MM.1S (cell line): ENCODE measurements at regions not wholly inside any gene's neighbourhood (a gene's known extent, or its start where the extent isn't known, plus 50 kb on each side); places are given as distances from the start of the nearest gene placed in this dataset.

Experiments used
- CTCF ChIP-seq: fragments of 300-600 bp; sonication (generic); IDR thresholded peaks from 2 replicates; pipeline ENCODE4 v1.5.1; 2016; ENCODE audit warnings: antibody characterized with exemption, low read length, mixed read lengths
- EZH2phosphoT487 ChIP-seq: fragments of 300-600 bp; sonication (generic); IDR thresholded peaks from 2 replicates; pipeline ENCODE4 v1.6.1; 2018; ENCODE audit warnings: antibody characterized with exemption, low read length

GRCh38 chr4:64594723-64595122 is 185.5 kb upstream of the TECRL start:
- TF ChIP-seq CTCF = no peak
- TF ChIP-seq EZH2phosphoT487 = no peak
